ENCODE measurements at regions not wholly inside any gene's neighbourhood (a gene's known extent, or its start where the extent isn't known, plus 50 kb on each side); places are given as distances from the start of the nearest gene placed in this dataset.

- TF ChIP-seq POLR2A (IDR thresholded peaks at IDR 0.05) (no peak), POLR2AphosphoS5 (IDR thresholded peaks at IDR 0.05; ENCODE audit: insufficient read depth in 1 of 2, low read depth in 1 of 2) (no peak)
- TF ChIP-seq, protein P1, sequence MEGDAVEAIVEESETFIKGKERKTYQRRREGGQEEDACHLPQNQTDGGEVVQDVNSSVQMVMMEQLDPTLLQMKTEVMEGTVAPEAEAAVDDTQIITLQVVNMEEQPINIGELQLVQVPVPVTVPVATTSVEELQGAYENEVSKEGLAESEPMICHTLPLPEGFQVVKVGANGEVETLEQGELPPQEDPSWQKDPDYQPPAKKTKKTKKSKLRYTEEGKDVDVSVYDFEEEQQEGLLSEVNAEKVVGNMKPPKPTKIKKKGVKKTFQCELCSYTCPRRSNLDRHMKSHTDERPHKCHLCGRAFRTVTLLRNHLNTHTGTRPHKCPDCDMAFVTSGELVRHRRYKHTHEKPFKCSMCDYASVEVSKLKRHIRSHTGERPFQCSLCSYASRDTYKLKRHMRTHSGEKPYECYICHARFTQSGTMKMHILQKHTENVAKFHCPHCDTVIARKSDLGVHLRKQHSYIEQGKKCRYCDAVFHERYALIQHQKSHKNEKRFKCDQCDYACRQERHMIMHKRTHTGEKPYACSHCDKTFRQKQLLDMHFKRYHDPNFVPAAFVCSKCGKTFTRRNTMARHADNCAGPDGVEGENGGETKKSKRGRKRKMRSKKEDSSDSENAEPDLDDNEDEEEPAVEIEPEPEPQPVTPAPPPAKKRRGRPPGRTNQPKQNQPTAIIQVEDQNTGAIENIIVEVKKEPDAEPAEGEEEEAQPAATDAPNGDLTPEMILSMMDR (IDR thresholded peaks at IDR 0.05), result no peak
These were observed 300.7 kb downstream of the LMO7 start for GRCh38 chr13:75936791-75937190.
